ENCODE measurements at regions not wholly inside any gene's neighbourhood (a gene's known extent, or its start where the extent isn't known, plus 50 kb on each side); places are given as distances from the start of the nearest gene placed in this dataset.

- no peak for TF ChIP-seq E2F8 (IDR thresholded peaks at IDR 0.05; ENCODE audit: low read depth, partially characterized antibody)
- TF ChIP-seq CTCF (IDR thresholded peaks at IDR 0.05 in 2 of 3, conservative IDR thresholded peaks at IDR 0.05 in 1 of 3; ENCODE audit: control insufficient read depth in 2 of 3, extremely low read depth in 1 of 3, insufficient read depth in 1 of 3, low read depth in 3 of 3, low read length in 3 of 3): no peak
- TF ChIP-seq ZZZ3 (IDR thresholded peaks at IDR 0.05; ENCODE audit: control insufficient read depth, insufficient read length, low read depth): no peak
Measured at GRCh38 chr2:67900826-67901225, 162.0 kb downstream of the C1D start (continued).

- ChIA-PET RAD21 (ENCODE audit: unreplicated experiment) (no interaction called here), SMC1A (ENCODE audit: uncharacterized antibody, unreplicated experiment) (interaction anchor here (0.6 kb wide), 1 partner anchor 11 kb away, joined by 3 read pairs; no protein-coding TSS in a partner anchor), POLR2A (no interaction called here), CTCF (no interaction called here)
- ATAC-seq (no peak), FAIRE-seq (no peak), DNase-seq (ENCODE audit: low read depth, low spot score) (no peak)
- Histone ChIP-seq H3K27me3 (replicated peaks in 1 of 2; ENCODE audit: control insufficient read depth in 2 of 2, insufficient read depth in 2 of 2, low read length in 1 of 2) (no peaks in the 10 kb centered on the region), H3K27ac (ENCODE audit: control insufficient read depth, insufficient read depth) (no peak overlapping the region), H3K9ac (ENCODE audit: control insufficient read depth, insufficient read depth, low read length) (no peak overlapping the region), H3K9me3 (replicated peaks; ENCODE audit: control insufficient read depth, insufficient read depth, low read length) (no peaks in the 10 kb centered on the region), H2AFZ (ENCODE audit: control insufficient read depth, low read depth, low read length) (no peak overlapping the region), H3K4me3 (no peak overlapping the region), H4K20me1 (ENCODE audit: control insufficient read depth, insufficient read depth) (no peaks in the 10 kb centered on the region), H3K36me3 (ENCODE audit: control insufficient read depth in 2 of 2, insufficient read depth in 2 of 2, low read length in 1 of 2) (no peaks in the 10 kb centered on the region), H3K4me2 (ENCODE audit: control insufficient read depth, insufficient read depth) (no peak overlapping the region), H3K4me1 (ENCODE audit: control insufficient read depth, insufficient read depth, low read length) (no peaks in the 10 kb centered on the region), H3K79me2 (ENCODE audit: control insufficient read depth, insufficient read depth, low read length) (no peaks in the 10 kb centered on the region)
- no TSS peak for BruUV-seq (replicated peaks)
- in situ Hi-C loops (cut with MboI): no loop called here
- WGBS (ENCODE audit: insufficient coverage, insufficient replicate concordance, low lambda C conversion rate, missing lambda C conversion rate): 0% methylated on average over 3 of the region's 3 CpGs
- intact Hi-C loops (cut with micrococcal nuclease; ENCODE audit: unreplicated experiment): no loop called here
- TF ChIP-seq ATF7 (IDR thresholded peaks at IDR 0.05; ENCODE audit: low read depth) (no peak), NFYA (IDR thresholded peaks at IDR 0.05; ENCODE audit: borderline replicate concordance, low read depth, low read length) (no peak), CEBPZ (IDR thresholded peaks at IDR 0.05; ENCODE audit: low read depth, low read length) (no peak), SPI1 (IDR thresholded peaks at IDR 0.05; ENCODE audit: borderline replicate concordance, insufficient read depth, low read depth, low read length) (no peak), SP1 (IDR thresholded peaks at IDR 0.05; ENCODE audit: low read depth, low read length) (no peak), ZNF592 (IDR thresholded peaks at IDR 0.05) (no peak), BHLHE40 (IDR thresholded peaks at IDR 0.05; ENCODE audit: borderline replicate concordance in 1 of 2, low read depth in 2 of 2, low read length in 1 of 2) (no peak)
Measured at GRCh38 chr2:67904566-67904965, 158.2 kb downstream of the C1D start.

Measured in GM12878 (cell line).